Heart left ventricle (tissue), 16 donors: ENCODE measurements at regions not wholly inside any gene's neighbourhood (a gene's known extent, or its start where the extent isn't known, plus 50 kb on each side); places are given as distances from the start of the nearest gene placed in this dataset.

Experiments
- ATAC-seq, 4 donors: fragments of 200-7000 bp; cut with Tn5 transposase; one replicate each; pipeline ENCODE4 v1.9.1; 2020 to 2022; ENCODE audit warnings: moderate library complexity in 4 of 4, mild to moderate bottlenecking in 3 of 4, moderate number of reproducible peaks in 1 of 4
- DNase-seq, 5 donors: peaks; one replicate each; pipeline ENCODE4 v3.0.0-alpha.2; 2020
- H3K27ac ChIP-seq, 12 donors: fragments of 200-600 bp; sonication (generic) in 4 of 12; one replicate each; pipeline versions ENCODE4 v1.5.0 to v1.8.0; 2016 to 2022; ENCODE audit warnings: mild to moderate bottlenecking in 2 of 12
- H3K27me3 ChIP-seq, 9 donors: fragments of 200-600 bp; sonication (generic) in 2 of 9; one replicate each; pipeline versions ENCODE4 v1.5.1 to v1.8.0; 2016 to 2022; ENCODE audit warnings: mild to moderate bottlenecking in 3 of 9
- H3K36me3 ChIP-seq, 9 donors: fragments of 200-600 bp; sonication (generic) in 2 of 9; one replicate each; pipeline versions ENCODE4 v1.5.0 to v1.8.0; 2018 to 2022; ENCODE audit warnings: mild to moderate bottlenecking in 2 of 9
- H3K4me1 ChIP-seq, 12 donors: fragments of 200-600 bp; sonication (generic) in 4 of 12; one replicate each; pipeline versions ENCODE4 v1.5.0 to v1.8.0; 2016 to 2022; ENCODE audit warnings: mild to moderate bottlenecking in 3 of 12
- H3K4me3 ChIP-seq, 12 donors: fragments of 200-600 bp; sonication (generic) in 4 of 12; one replicate each; pipeline versions ENCODE4 v1.5.0 to v1.8.0; 2017 to 2022; ENCODE audit warnings: mild to moderate bottlenecking in 9 of 12, moderate library complexity in 4 of 12
- H3K9me3 ChIP-seq, 12 donors: fragments of 200-600 bp; sonication (generic) in 4 of 12; one replicate each; pipeline versions ENCODE4 v1.5.0 to v1.8.0; 2016 to 2022; ENCODE audit warnings: mild to moderate bottlenecking in 1 of 12
- POLR2A ChIP-seq, 2 donors: fragments of 450-650 bp; IDR thresholded peaks; one replicate each; pipeline ENCODE4 v1.6.1; 2017; ENCODE audit warnings: antibody characterized with exemption in 2 of 2, mild to moderate bottlenecking in 2 of 2, moderate library complexity in 2 of 2
- WGBS, 4 donors: extraction: QIAGEN DNeasy Blood & Tissue Kit in 2 of 4; methylation state at CpG; one replicate each; pipeline versions ENCODE4 v1.1.5 to v1.1.7; 2013 to 2018; 5-methylcytosine and 5-hydroxymethylcytosine counted together
- intact Hi-C, 10 donors: fragments of 100-400 bp; cut with DNase I; formaldehyde crosslinking; loops; one replicate each; pipeline versions ENCODE4 v1.11.1 to v1.14.2; 2022
- TF ChIP-seq, protein P1 (sequence below), 12 donors: fragments of 200-600 bp; sonication (generic) in 4 of 12; IDR thresholded peaks; one replicate each; pipeline versions ENCODE4 v1.5.0 to v1.8.0; 2018 to 2022; ENCODE audit warnings: antibody characterized with exemption in 12 of 12, mild to moderate bottlenecking in 5 of 12
- donor health status: ischemic (EF 13 %, LVEDD 7.1; RV severe dilation, severe dysfunction).
- donor health status: healthy with polysubstance abuse.
- donor health status: DM: no; HTN: yes; CAD: no.
- donor health status: DM: no; HTN: no; CAD: no.
- donor health status: ischemic (EF 25% LVEDD 6.9; RV normal size, moderate dysfunction).
- donor health status: ischemic (EF 25% LVEDD 5.7; RV mildly dilated, moderate dysfunction).
- donor health status: healthy.
- donor health status: DM: yes; HTN: yes; CAD: no.
- donor health status: ischemic (EF 35%, LVEDD 5.7; RV mildly dilated, moderate dysfunction).
- donor health status: nonischemic (EF 11% LVEDD 7.7; RV severe dilation, severe dysfunction).
- donor health status: DM: yes; HTN: yes; CAD: no.
- donor health status: PGD.
- donor health status: ischemic (EF 29% LVEDD 5.4; RV normal size, mild dysfunction).
- donor health status: nonischemic (EF 23%, LVEDD 6.1; RV moderate dilation, normal function).

DNA sequence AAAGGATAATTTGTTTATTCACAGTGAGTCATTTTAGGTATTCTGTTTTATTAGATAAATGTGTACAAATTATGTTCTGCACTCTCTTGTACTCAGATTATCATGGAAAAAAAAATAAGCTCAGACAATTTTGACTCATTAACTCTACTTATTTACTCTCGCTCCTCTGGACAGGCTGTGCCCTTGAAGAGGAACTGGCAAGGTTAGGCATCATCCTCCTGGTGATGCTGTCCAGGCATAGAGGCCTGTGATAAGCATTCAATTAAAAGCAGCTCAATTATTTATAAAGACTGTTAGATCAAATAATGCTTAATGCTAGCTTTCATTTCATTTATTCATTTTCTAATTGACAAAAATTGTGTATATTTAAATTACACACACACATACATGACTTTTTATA lies 518.5 kb downstream of the TENT5A start:
- no peaks in the 10 kb centered on the region for H3K27me3 ChIP-seq
- no peaks in the 10 kb centered on the region for H3K36me3 ChIP-seq
- intact Hi-C loops = no loop called here
- peaks cover 0 to 6% (median 0%) of the 10 kb centered on the region in 12 donors for H3K4me1 ChIP-seq
- no peak overlapping the region for H3K4me3 ChIP-seq
- no peak overlapping the region for H3K27ac ChIP-seq
- DNase-seq = no peak
- 40 to 65% (median 45%) methylated on average over 1 of the region's 1 CpG for WGBS, 4 donors
- ATAC-seq = no peak
- no peaks in the 10 kb centered on the region for H3K9me3 ChIP-seq
- no peak for TF ChIP-seq POLR2A (IDR thresholded peaks at IDR 0.05)
- TF ChIP-seq, protein P1, sequence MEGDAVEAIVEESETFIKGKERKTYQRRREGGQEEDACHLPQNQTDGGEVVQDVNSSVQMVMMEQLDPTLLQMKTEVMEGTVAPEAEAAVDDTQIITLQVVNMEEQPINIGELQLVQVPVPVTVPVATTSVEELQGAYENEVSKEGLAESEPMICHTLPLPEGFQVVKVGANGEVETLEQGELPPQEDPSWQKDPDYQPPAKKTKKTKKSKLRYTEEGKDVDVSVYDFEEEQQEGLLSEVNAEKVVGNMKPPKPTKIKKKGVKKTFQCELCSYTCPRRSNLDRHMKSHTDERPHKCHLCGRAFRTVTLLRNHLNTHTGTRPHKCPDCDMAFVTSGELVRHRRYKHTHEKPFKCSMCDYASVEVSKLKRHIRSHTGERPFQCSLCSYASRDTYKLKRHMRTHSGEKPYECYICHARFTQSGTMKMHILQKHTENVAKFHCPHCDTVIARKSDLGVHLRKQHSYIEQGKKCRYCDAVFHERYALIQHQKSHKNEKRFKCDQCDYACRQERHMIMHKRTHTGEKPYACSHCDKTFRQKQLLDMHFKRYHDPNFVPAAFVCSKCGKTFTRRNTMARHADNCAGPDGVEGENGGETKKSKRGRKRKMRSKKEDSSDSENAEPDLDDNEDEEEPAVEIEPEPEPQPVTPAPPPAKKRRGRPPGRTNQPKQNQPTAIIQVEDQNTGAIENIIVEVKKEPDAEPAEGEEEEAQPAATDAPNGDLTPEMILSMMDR (IDR thresholded peaks at IDR 0.05) = no peak

DNA sequence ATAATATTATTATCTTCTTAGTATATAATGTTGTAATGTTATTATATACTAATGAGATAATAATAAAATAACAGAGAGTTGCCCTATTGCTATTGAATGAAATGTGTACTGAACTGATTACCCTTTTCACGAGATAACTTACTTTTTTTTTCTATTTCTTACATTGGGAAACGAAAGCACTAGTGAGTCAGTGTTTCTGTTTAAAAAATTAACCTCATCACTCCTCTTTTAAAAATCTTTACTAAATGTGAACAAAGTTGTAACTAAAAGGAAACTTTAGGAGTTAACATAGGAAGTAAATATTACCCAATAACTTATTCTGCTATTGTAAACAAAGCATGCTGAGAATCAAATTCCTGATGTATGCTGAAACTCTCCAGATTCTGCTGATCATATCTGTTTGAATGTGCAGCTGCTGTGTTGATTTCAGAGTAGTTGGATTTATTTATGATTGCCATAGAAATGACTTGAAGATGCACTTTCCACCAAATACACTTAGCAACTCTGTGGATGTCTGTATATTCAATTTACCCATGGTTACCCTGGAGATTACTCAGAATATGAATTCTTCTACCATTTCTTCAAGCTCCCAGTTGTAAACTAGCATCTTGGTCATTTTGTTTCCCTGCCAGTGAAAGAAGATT lies 523.4 kb downstream of the TENT5A start:
- peaks cover 0 to 6% (median 0%) of the 10 kb centered on the region in 12 donors for H3K4me1 ChIP-seq
- 36 to 49% (median 42%) methylated on average over 2 of the region's 2 CpGs for WGBS, 4 donors
- DNase-seq (no peak), ATAC-seq (no peak)
- no peaks in the 10 kb centered on the region for H3K36me3 ChIP-seq
- H3K4me3 ChIP-seq = no peak overlapping the region
- H3K27ac ChIP-seq = no peak overlapping the region
- no peaks in the 10 kb centered on the region for H3K9me3 ChIP-seq
- no peak for TF ChIP-seq POLR2A (IDR thresholded peaks at IDR 0.05)
- TF ChIP-seq, protein P1 (IDR thresholded peaks at IDR 0.05) = no peak
- intact Hi-C loops = no loop called here
- no peaks in the 10 kb centered on the region for H3K27me3 ChIP-seq

DNA sequence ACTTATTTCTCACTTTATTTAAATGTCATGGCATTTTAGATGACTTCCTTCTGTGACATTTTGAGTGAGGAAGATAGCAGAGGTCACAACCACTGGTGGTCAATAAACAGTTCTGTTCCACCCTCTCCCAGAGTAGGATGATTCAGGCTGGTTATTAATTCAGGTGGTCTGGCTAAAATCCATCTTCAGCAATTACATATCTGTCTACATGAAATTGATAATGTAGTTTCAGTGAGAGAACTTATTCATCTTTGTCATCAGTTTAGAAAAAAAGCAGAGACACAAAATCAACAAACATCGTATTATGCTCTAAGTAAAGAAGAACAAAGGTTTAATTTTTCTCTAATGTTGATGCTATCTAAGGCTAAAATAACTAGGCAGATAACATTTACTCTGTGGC lies 525.5 kb downstream of the TENT5A start:
- intact Hi-C loops = no loop called here
- WGBS, 4 donors = 72 to 92% (median 82%) methylated on average over 1 of the region's 1 CpG
- peaks cover 0 to 6% (median 0%) of the 10 kb centered on the region in 12 donors for H3K4me1 ChIP-seq
- no peak overlapping the region for H3K4me3 ChIP-seq
- no peak overlapping the region for H3K27ac ChIP-seq
- DNase-seq = no peak
- no peaks in the 10 kb centered on the region for H3K27me3 ChIP-seq
- TF ChIP-seq POLR2A (IDR thresholded peaks at IDR 0.05) = no peak
- TF ChIP-seq, protein P1 (IDR thresholded peaks at IDR 0.05) = no peak
- ATAC-seq = no peak
- no peaks in the 10 kb centered on the region for H3K36me3 ChIP-seq
- H3K9me3 ChIP-seq = no peaks in the 10 kb centered on the region

DNA sequence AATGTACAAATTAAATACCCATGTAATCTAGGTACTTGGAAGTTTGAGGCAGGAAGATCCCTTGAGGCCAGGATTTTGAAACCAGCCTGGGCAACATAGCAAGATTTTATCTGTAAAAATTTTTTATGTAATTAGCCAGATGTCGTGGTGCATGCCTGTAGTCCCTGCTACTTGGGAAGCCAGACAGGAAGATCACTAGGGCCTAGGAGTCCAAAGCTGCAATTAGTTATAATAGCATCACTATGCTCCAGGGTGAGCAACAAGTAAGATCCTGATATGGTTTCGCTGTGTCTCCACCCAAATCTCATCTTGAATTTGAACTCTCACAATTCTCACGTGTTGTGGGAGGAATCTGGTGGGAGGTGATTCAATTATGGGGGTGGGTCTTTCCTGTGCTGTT lies 535.8 kb downstream of the TENT5A start:
- H3K27me3 ChIP-seq = no peaks in the 10 kb centered on the region
- H3K4me3 ChIP-seq = no peak overlapping the region
- WGBS, 4 donors = 72 to 81% (median 76%) methylated on average over 3 of the region's 3 CpGs
- TF ChIP-seq POLR2A (IDR thresholded peaks at IDR 0.05) = no peak
- TF ChIP-seq, protein P1 (IDR thresholded peaks at IDR 0.05) = no peak
- H3K9me3 ChIP-seq = peaks cover 0 to 9% (median 2%) of the 10 kb centered on the region in 12 donors
- no peaks in the 10 kb centered on the region for H3K4me1 ChIP-seq
- H3K36me3 ChIP-seq = no peaks in the 10 kb centered on the region
- ATAC-seq = no peak
- intact Hi-C loops = no loop called here
- DNase-seq = no peak
- no peak overlapping the region for H3K27ac ChIP-seq
